GM21447 (cell line): ENCODE measurements at regions not wholly inside any gene's neighbourhood (a gene's known extent, or its start where the extent isn't known, plus 50 kb on each side); places are given as distances from the start of the nearest gene placed in this dataset.
"Not testable (repeated sequence)": the region's sequence is repeated elsewhere in the genome, so short reads cannot be mapped to it uniquely, and the experiment has no call there.

Experiments
- ATAC-seq: cut with Tn5 transposase; IDR thresholded peaks from one replicate; pipeline ENCODE4 v1.9.1; 2021; ENCODE audit not compliant: unreplicated experiment

DNA sequence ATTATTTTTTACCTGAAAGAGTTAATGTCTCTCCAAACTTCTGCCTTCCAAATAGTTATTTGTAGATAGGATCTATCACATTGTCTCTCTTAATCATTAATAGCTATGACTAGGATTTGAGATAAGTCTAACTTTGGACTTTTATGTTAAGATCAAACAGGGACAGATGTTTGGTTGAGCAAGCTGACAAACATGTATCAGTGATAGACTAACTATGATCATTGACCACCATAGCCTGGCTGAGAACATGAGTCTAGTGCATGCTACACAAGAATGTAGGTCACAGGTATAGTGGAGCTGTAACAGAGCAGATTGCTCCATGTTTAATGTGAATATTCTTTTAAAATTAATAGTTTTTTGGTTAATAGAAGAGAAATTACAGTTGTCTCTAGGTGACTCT is 52.0 kb downstream of the SYT15B start:
- not testable (repeated sequence) for ATAC-seq

DNA sequence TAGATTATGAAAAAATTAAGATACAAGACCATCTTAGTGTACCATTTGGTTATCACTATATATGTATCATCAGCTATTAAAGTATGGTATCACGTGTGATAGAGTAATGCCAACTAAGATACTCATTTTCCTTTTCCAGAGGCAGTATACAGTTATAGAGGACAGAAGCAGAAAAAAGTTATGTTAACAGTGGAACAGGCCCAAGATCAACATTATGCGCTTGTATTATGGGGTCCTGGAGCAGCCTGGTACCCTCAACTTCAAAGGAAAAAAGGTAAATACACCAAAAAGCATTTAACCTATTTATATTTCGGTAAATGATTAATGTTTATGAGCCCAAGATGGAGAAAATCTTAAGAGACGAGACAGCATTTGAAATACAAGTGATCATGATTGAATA is 52.9 kb downstream of the SYT15B start:
- ATAC-seq, result not testable (repeated sequence)

DNA sequence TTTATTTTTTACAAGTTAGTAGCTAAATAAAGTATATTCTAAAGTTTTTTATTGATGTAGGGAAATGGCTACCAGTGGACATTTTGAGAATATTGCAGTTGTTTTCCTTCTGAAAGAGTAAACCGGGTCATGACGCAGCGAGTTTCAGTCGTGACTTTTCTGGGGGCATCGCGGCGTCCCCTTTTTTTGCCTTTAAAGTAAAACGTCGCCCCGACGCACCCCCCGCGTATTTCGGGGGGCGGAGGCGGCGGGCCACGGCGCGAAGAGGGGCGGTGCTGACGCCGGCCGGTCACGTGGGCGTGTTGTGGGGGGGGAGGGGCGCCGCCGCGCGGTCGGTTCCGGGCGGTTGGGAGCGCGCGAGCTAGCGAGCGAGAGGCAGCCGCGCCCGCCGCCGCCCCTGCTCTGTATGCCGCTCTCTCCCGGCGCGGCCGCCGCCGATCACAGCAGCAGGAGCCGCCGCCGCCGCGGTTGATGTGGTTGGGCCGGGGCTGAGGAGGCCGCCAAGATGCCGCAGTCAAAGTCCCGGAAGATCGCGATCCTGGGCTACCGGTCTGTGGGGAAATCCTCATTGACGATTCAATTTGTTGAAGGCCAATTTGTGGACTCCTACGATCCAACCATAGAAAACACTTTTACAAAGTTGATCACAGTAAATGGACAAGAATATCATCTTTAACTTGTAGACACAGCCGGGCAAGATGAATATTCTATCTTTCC is 57.5 kb downstream of the SYT15B start:
- peak; percentile 95 for ATAC-seq

DNA sequence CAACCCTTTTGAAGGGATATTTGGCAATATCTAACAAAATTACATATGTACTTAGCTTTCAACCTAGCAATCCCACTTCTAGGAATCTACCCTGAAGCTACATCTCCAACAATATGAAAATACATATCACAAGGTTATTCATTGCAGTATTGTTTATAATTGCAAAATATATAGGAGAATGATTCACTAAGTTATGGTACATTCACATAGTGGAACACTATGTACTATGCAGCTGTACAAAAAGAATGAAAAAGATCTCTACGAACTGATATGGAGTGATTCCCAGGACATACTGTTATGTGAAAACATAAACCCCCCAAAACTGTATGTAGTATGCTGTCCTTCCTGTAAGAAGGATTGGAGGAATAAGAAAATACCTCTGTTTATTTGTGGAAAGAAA is 62.1 kb downstream of the SYT15B start:
- not testable (repeated sequence) for ATAC-seq

DNA sequence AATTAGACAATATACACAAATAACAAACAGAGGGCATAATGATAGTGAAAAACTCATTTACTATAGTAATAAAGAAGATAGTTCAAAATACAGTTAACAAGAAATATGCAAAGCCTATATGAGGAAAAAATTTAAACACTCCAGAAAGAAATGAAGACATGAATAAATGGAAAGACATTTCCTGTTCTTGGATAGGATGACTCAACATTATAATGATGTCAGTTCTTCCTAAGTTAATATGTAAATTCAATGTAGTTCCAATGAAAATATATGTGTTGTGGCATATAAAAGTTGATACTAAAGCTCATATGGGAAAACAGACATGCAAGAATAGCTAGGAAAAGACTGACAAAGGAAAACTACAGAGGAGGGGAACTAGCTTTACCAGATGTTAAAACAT is 63.5 kb downstream of the SYT15B start:
- ATAC-seq, result not testable (repeated sequence)

DNA sequence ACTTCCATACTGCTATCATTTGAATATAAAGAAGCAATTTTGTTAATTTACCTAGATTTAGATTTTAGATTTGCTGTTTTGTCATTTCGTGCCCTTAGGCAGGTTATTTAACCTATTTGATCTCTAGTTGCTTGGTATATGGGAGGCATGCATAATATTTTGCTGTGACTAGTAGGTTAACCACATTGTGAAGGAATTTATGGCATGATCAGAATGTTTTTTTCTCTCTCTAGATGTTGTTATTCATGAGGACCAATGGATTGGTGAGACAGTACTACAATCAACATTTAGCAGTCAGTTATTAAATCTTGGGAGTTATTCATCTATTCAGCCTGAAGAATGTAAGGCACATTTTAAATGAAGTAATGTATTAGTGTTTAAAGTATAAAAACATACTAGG is 67.2 kb downstream of the SYT15B start:
- ATAC-seq, result not testable (repeated sequence)

DNA sequence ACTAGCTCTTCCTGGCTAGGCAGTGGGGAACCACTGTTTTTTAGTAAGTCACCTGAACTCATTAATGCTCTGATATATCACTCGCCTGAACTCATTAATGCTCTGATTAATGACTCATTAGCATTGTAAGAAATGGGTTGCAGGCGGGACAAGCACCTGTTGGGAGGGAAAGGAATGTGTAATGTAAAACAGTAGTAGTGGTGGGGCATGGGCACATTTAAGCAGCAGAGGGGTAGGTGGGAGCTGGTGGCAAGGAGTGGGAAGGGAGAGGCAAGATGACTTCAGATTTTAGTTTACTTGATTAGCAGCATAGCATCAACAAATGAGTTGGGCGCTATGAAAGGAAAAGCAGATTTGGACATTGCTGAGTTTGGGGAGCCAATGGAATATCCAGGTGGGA is 68.2 kb downstream of the SYT15B start:
- not testable (repeated sequence) for ATAC-seq

DNA sequence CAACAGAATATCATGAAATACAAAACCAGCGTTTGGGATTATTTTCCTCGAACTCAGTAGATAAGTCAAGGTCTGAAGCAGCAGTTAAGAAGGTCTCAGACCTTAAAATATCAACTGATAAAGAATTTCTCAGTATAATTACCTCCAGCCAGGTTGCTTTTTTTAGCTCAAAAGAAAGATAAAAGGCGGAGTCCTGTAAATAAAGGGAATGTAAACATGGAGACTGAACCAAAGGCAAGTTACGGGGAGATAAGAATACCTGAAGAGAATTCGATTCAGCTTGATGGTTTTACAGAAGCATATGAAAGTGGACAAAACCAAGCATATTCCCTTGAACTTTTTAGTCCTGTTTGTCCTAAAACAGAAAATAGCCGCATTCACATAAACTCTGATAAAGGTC is 73.1 kb downstream of the SYT15B start:
- ATAC-seq, result not testable (repeated sequence)

DNA sequence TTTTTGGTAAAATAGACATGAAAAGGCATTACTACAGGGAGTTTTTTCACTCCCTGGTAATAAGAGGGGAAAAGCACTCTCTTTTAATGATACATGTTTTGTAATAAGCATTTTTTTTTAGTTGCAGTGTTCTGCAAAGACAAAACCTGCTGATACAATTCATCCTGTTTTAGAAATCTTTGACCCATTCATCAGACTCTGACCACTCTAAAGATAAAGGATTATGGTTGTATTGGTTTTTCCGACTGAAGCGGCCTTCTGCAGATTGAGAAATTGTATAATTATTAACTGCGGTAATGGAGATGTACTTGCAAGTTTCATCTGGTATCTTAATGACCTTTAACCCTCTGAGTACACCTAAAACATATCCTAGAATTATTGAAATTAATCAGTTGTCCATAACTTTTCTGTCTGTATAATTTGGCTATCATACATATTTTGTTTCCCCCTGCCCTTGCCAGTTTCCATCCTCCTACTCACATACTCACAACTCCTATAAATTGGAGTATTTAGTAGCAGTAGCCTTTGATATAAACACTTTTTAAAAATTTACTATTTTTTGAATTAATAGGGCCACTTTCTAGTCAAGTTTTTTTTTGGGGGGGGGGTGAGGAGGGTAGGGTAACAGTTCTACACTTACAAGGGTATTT is 79.4 kb downstream of the SYT15B start:
- not testable (repeated sequence) for ATAC-seq

DNA sequence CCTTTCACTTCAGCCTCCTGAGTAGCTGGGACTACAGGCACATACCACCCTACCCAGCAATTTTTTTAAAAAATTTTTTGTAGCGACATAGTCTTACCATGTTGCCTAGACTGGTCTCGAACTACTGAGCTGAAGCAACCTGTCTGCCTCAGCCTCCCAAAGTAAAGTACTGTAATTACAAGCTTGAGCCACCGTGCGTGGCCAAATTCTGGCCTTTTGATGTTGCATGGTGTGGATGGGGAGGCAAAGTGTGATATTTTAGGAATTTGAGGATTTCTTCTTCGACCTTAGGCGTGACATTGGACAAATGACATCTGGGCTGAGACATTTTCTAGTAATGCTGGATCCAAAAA is 81.8 kb downstream of the SYT15B start:
- not testable (repeated sequence) for ATAC-seq

DNA sequence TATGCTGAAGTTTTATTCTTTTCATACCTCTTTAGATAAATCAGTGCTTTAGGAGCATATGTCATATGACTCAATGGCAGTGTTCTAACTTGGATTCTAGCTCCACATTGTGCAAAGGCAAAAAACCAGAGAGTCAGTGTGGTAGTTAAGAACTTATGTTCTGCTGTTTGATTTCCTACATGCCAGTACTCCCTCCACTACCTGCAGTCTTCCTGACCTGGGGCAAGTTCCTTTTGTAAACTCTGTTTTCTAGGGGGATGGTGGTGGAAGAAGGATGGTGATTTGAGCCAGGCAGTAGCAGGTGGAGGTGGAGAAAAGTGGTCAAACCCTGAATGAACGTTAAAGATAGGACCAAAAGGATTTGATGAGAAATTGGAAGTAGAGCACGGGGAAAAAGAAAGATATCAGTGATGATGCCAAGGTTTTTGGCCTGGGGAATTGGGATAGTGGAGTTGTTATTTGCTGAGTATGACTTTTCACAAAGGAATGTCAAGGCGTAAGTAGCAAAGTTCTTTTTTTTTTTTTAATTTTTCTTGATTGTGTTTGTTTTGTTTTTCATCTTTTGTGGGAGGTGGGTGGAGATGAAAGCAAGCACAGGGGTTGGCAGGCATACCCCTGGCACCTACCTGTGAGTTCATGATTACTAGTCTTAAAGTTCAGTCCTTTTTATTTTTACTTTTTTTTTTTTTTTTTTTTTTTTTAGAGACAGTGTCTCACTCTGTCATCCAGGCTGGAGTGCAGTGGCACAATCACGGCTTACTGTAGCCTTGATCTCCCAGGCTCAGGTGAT is 82.3 kb downstream of the SYT15B start:
- ATAC-seq, result not testable (repeated sequence)

DNA sequence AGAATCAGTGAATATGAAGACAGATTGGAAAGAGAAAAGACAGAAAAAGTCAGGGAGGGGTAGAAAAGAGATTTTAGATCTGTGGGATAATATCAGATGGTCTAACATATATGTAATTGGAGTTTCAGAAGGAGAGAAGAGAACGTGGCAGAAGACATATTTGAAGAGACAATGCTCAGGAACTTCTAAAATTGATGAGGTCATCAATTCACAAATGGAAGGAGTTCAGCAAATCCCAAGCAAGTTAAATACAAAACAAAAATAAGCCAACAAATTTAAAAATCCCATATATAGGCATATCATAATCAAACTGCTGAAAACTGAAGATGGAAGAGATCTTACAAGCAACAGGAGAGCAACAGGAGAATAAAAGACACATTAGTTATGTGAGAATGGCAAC is 87.3 kb downstream of the SYT15B start:
- ATAC-seq, result not testable (repeated sequence)

DNA sequence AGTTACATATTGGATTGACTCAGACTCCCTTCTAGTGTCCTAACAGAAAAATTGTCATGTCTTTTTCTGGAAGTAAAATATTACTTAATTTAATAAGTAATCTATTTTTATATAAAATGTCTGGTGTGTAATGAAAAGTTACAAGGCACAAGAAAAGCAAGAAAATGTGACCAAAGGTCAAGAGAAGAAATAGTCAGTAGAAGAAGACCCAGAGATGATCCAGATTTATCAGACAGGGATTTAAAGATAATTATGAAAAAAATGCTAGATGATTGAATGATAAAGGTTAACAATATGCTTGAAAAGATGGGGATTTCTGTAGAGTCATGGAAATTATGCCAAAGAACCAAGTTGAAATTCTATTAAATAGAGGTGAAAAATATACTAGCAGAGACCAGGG is 87.8 kb downstream of the SYT15B start:
- not testable (repeated sequence) for ATAC-seq

DNA sequence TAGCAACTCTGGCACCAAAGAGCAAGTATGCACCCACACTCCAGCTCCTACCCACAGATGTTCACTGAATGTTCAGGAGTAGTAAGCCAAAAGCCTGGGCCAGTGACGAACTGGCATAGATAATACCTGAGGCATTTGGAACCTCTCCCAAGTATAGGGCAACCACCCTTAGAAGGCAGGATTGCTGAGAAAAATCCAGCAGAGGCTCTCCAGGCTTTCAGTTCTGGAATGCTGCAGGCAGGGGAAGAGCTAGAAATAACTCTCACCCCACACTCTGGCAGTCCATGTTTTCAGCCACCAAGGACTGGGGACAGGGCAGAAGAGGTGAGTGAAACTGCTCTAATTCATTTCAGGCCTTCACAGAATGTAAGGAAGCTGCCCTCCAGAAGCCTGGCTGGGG is 90.3 kb downstream of the SYT15B start:
- not testable (repeated sequence) for ATAC-seq

DNA sequence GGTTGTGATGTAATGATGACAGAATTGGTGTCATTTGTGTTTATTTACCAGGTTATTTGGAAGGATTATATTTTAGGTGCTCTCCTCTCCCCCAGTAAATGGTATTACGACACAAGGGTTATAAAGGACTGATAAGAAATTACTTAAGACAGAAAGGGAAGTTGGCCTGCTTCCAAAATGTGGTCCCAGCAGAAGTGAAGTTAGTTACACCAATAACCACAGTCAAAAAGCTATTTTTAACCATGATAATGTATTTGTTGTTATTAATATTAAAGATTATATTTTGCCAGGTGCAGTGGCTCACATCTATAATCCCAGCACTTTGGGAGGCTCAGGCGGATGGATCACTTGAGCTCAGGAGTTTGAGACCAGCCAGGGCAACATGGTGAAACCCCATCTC is 92.5 kb downstream of the SYT15B start:
- ATAC-seq, result not testable (repeated sequence)

DNA sequence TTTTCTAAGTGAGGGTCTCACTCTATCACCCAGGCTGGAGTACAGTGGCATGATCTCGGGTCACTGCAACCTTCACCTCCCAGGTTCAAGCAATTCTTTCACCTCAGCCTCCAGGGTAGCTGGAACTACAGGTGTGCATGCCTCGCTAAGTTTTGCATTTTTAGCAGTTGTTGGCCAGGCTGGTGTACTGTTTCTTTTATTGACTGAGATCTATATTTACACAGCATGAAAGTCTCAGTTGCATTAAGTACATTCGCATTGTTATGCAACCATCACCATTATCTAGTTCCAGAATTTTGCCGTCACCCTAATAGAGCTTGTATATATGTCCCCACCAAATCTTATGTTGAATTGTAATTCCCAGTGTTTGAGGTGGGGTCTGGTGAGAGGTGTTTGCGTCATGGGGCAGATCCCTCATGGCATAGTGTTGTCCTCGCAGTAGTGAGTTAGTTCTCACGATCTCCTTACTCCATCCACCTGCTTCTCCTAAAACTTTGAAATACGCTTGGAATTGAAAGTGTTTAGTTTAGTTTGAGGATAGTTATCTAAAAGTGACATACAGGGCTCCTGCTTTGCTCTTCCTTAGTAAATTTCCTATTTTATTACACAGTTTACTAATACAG is 101.3 kb downstream of the SYT15B start:
- not testable (repeated sequence) for ATAC-seq

DNA sequence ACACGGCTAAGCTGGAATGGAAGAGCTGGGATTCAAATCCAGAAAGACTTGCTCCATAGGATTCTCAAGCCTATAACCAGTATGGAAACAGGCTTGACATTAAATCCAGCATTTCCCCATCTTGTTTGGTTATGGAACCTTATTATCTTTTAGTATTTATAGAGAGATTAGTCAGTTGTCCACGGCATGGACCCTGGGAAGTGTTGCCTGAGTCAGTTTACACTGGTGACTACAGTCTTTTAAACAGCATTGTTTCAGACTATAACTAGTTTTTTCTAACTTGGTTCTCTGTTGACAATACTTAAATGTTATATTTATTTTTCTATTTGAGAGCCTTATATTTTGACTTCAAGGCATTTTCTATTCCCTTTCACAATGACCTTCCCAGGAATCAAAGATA is 106.7 kb downstream of the SYT15B start:
- not testable (repeated sequence) for ATAC-seq

DNA sequence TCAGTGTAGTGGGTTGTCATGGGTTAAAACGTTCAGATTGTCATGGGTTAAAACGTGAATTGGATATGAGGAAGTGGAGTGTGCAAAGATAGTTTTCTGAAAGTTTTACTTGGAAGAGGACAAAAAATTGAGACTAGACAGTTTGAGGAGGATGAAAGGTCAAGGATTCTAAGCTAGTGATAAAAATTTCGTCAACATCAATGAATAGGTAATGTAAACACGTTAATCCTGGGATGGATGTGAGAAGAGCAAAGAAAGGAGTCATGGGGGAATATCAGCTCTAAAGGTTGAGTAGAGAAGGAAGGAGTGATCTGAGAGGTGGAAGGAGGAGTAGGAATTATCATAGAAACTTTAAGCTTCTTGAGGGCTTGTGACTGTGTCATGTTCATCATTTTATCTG is 109.2 kb downstream of the SYT15B start:
- not testable (repeated sequence) for ATAC-seq

DNA sequence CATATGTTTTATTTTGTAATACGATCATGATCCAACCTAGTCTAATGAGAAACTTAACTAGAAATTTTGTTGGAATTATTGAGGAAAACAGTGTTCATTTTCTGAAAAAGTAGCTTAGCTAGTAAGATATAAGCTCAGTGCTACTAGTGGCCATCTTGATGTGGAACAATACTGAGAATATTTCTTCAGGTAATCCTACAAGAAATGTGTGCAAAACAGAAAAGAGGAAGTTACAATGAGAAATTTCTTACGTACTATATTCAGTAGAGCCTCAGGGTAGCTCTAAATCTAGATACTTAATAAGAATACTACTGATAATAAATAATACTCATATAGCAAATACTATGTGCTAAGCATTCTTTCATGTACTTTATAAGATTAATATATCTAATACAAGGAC is 114.8 kb downstream of the SYT15B start:
- ATAC-seq, result not testable (repeated sequence)

DNA sequence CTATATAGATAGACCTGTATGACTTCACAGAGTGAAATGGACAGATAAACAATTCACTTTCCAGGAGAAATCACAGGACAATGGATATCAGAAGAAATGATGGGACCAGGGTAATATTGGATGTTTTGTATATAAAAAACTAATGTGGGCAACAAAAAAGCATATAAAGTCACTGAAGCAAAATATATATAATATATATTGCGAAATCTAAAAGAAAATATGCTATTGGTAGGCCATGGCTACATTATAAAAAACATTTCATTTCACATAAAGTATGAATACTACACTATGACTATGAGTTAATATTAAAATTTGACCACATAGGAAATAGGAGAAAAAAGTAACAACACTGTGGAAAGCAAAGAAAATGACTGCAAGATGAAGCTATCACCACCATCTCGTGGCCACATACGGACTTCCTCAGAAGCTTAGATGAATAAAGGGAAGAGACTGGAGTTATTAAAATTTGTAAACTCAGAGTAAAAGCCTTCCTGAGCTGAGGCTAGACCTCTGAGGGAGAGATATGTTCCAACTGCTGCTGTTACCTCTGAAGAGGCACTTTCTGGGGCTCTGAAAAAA is 115.8 kb downstream of the SYT15B start:
- ATAC-seq, result not testable (repeated sequence)

DNA sequence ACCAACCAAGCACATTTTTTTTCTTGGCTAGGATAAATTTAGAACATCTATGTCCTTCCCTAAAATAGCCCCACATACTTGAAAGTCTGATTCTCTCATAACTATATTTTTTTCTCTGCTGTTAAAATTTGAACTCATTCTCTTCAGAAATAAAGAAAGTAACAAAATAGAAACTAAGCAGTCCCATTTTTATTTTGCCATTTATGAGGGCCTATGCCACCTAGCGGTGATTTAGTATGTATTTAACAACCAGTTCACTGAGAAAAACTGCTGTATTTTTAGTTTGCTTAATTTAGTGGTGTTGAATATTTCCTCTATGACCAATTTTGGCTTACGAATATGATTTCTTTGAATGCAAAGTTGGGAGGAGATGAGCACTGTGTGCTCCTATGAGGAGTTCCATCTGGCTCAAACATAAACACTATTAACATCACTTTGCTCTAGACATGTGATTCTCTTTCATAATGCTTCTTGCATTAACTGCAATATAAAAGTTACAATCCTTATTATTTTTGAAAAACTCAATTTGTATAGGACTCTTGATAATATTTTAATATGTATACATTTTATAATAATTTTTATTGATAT is 116.6 kb downstream of the SYT15B start:
- ATAC-seq, result not testable (repeated sequence)
